GM18909 (cell line): ENCODE measurements at regions not wholly inside any gene's neighbourhood (a gene's known extent, or its start where the extent isn't known, plus 50 kb on each side); places are given as distances from the start of the nearest gene placed in this dataset.
"Not testable (repeated sequence)": the region's sequence is repeated elsewhere in the genome, so short reads cannot be mapped to it uniquely, and the experiment has no call there.

Experiments used
- ATAC-seq: cut with Tn5 transposase; IDR thresholded peaks from one replicate; pipeline ENCODE4 v1.9.1; 2021; ENCODE audit warnings: mild to moderate bottlenecking; ENCODE audit not compliant: unreplicated experiment, poor library complexity

DNA sequence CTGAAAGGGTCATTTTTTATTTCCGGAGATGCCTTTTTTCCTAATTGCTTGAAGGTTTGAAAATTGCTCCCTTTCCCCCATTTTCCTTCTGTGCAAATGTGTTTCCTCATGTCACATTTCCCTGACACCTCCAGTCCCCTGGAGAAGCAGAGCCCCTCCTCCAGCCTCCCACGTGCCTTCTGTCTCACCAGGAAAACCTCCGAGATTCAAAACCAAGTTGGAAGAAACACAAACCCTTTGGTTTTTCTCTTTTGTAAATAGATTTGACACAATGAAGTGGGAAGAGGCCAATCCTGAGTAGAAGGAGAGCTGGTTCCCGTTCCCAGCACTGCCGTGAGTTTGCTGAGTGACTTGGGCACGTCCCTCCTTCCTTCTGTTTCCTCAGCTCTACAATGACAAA, 125.4 kb upstream of the MYCN start:
- no peak for ATAC-seq

DNA sequence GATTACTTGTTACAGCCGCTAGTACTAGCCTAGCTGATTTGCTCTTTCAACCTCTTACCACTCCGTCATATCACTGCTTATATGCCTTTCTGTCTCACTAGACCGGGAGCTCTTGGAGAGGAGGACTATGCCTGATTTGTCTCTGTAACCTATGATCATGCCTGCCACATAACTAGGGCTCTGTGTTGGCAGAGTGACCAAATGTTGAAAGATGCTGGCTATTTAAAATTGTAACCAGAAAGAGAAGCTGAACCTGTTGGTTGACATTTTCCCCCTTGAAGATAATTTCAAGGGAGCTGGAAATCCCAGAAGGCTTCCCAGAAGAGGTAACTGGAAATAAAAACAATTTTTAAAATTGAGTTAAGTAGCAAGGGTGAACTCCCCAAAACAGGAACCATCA, 124.1 kb upstream of the MYCN start:
- ATAC-seq: no peak

DNA sequence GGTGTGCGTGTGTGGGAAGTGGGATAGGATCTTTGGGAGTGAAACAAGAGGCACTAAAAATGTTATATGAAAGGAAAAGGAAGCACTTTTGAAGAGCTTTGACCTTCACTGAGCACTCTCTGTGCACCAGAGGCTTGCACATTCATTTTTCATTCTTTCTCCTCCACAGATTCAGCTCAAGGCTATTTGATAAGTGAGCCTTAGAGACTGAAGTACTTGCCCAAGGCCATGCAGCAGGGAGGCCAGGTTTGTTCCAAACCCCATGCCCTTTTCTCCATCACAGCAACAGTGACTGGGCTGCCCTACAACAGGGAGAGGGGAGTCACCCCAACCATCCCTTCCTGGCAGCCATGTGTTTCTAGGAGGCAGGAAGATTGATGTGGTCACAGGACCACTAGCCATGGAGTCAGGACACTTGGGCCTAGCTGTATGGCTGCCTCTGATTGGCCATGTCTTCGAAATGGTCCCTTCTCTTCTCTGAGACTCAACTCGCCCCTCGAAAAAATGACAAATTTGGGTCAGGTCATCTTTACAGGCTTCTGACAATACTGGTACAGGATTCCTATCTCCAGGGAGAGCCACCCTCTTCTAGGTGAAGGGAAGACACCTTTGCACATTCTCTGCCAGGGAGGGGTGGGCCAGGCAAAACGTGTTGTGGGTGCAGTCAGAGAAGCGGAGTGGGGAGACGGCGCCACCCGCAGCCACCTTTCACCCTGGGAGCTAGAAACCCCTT, 123.5 kb upstream of the MYCN start:
- no peak for ATAC-seq

- no peak for ATAC-seq
Observed at GRCh38 chr2:15817748-15818147, 122.6 kb upstream of the MYCN start.

DNA sequence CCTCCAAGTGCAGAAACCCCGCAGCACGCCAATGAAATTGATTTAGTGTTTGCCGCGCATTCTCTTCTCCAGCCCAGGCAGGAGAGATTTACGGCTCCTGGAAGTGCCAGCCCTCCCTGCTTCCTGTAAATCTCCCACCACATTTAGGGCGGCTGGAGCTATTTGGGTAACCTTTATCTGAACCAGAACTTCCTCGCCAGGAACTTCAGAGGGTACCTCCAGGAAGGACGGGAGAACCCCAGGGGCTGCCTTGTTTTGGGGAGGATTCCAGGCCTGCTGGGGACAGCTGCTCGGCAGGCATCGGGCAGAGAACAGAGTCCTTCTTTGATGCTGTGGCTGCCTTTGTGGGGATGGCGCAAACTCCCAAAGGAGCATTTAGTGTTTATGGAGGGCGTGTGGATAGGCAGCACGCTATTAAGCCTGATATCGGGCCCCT, 122.0 kb upstream of the MYCN start:
- no peak for ATAC-seq

DNA sequence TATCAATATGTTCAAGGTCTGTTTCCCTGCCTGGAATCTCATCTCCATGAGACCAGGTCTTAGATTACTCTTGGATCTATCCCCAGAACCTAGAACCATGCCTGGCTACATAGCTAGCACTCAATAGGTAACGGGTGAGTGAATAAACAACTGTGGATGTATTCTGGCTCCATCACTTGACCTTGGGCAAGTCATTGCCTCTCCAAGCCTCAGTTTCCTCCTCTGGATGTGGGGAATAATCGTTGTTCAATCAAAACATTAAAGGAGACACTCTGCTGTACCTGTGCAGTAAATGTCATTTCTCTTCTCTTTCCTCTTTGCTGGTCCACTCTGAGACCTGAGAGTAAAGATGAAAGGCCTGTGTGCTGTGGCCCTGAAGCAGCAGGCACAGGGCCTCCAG, 121.5 kb upstream of the MYCN start:
- ATAC-seq: no peak

DNA sequence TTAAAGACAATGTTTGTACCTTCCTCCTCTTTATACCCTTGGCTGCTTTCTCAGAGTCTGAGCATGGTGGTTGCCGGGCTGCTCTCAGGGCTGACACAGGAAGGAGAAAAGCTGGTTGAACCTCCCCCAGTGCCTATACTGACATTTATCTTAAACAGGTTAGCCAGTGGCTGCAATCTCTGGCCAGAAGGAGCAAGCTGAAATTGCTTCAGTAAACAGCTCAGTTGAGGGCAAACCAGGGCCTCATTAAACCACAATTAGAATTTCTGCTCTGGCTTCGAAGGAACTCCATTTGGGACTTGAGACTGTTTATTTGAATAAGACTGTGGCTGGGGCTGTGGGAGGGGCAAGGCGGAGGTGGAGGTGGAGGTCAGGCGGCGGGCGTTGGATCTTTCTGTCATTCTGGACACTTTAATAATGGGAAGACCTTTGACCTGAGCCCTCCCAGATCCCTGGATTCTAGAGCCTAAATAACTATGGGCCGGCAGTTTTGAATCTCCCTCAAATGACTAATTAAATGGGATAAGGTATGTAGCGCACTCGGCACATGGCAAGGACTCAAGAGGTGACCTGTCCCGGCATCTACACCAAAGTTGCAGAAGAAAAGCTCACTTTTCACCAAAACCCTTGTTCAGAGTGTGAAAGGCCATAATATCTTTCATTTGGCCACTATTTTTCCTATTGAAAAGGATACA, 120.6 kb upstream of the MYCN start:
- ATAC-seq: no peak

DNA sequence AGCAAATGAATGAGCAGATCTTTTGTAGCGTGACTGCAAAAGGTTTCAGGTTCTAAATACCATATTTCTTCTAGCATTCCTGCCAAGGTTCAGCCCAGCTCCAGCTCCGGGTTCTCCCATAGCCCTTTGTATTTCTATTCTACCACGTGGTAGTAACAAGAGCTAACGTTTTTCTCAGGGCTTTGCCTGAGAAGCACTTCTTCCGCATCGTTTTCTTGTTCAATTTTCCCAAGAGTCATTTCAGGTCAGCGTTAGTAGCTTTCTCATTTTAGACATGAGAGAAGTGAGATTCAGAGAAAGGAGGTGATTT, 120.1 kb upstream of the MYCN start:
- no peak for ATAC-seq

GRCh38 chr2:15820927-15821326, 119.4 kb upstream of the MYCN start:
- ATAC-seq: no peak

DNA sequence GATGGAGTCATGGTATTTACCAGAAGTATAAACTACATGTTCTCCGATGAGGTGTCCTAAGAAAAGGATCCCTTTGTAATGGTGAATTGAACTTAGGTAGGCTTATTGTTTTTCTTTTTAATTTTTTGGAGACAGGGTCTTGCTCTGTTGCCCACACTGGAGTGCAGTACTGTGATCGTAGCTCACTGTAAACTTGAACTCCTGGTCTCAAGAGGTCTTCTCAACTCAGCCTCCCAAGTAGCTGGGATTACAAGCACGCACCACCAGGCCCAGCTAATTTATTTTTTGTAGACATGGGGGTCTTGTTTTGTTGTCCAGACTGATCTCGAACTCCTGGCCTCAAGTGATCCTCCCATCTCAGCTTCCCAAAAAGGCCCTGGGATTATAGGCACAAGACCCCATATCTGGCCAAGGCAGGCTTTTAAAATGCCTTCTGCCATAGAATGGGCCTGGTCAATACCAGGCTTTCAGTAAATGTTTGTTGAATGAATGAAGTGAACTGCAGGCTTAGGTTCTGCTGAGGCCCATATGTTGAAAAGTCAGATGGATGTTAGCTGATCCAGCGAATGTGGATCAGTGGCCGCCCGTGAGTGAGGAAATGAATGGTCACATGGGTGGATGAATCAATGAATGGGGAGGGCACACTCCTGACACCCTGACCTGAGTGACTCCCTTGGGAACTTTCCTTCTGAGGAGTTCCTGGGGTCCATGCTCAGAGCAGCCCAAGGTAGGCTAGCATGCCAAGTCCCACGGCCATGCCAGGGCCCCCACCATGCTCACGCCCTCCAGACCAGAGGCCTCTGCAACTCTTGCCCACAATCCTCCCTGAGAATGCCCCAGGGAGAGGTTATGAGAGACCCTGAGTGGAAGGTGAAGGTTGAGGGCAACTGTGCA, 118.0 kb upstream of the MYCN start:
- no peak for ATAC-seq

- no peak for ATAC-seq
Observed at GRCh38 chr2:15823459-15824396, 116.6 kb upstream of the MYCN start.

DNA sequence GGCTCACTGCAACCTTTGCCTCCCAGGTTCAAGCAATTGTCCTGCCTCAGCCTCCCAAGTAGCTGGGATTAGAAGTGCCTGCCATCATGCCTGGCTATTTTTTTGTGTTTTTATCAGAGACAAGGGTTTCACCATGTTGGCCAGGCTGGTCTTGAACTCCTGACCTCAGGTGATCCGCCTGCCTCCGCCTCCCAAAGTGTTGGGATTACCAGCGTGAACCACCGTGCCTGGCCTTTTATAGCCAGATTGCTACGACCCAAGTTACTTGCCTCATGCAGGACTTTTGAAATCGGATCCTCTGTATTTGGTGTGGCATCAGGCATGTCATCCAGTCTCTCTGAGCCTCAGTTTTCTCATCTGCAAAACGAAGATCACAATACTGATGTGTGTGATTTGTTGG, 115.9 kb upstream of the MYCN start:
- ATAC-seq: not testable (repeated sequence)

DNA sequence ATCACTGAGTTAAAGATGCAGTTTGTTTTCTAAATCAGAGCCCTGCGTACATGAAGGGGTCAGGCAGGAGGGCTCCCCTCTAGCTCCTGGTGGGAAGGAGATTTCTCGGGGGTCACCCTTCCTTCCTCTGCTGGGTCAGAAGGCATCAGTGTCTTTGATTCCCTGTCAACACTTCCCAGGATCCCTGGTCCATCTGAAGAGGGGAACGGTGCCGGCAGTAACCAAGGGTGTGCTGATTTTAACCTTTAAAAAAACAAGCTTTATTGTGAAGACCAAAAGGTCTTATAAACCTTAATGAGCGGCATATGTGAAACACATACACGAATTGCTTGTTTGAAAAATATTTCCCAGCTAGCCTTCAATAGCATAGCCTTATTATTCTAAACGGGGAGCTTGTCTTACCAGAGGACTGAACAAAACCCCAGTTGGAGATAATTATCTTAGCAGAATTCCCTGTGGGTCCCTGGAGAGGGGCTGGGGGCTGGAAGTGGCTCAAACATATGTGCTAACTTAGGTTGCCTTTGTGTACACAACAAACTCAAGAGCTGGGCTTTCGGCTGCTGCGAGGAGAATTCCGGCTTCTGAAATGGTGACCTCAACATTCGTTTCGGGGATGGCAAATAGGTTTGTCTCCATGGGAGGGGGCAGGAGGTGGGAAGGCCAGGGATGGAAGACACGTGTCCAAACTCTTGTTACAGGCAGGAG, 114.9 kb upstream of the MYCN start:
- no peak for ATAC-seq

- ATAC-seq: no peak
Observed at GRCh38 chr2:15826273-15826717, 114.1 kb upstream of the MYCN start.

GRCh38 chr2:15827001-15827400, 113.3 kb upstream of the MYCN start:
- no peak for ATAC-seq

GRCh38 chr2:15828576-15828975, 111.8 kb upstream of the MYCN start:
- no peak for ATAC-seq

- no peak for ATAC-seq
Observed at GRCh38 chr2:15829091-15829801, 111.1 kb upstream of the MYCN start.

- no peak for ATAC-seq
Observed at GRCh38 chr2:15829985-15830384, 110.4 kb upstream of the MYCN start.
